Renal pelvis (tissue), 1 donor: ENCODE measurements at regions not wholly inside any gene's neighbourhood (a gene's known extent, or its start where the extent isn't known, plus 50 kb on each side); places are given as distances from the start of the nearest gene placed in this dataset.

ENCODE experiments used
- DNase-seq: peaks from one replicate; pipeline ENCODE4 v3.0.0-alpha.2; 2013

GRCh38 chr11:69378303-69379141, 84.6 kb downstream of the MYEOV start:
- no peak for DNase-seq

GRCh38 chr11:69380451-69380901, 86.5 kb downstream of the MYEOV start:
- no peak for DNase-seq

- DNase-seq = no peak
Observed at GRCh38 chr11:69380921-69381581, 87.1 kb downstream of the MYEOV start.

- DNase-seq = no peak
Observed at GRCh38 chr11:69381681-69382130, 87.8 kb downstream of the MYEOV start.

- no peak for DNase-seq
Observed at GRCh38 chr11:69382131-69383128, 88.5 kb downstream of the MYEOV start.

GRCh38 chr11:69383372-69384250, 89.7 kb downstream of the MYEOV start:
- no peak for DNase-seq

- DNase-seq = no peak
Observed at GRCh38 chr11:69384251-69385143, 90.5 kb downstream of the MYEOV start.

- DNase-seq = no peak
Observed at GRCh38 chr11:69385144-69385820, 91.3 kb downstream of the MYEOV start.

GRCh38 chr11:69385832-69386427, 92.0 kb downstream of the MYEOV start:
- DNase-seq = no peak

GRCh38 chr11:69386594-69387408, 92.8 kb downstream of the MYEOV start:
- no peak for DNase-seq

- DNase-seq = no peak
Observed at GRCh38 chr11:69387409-69387885, 93.5 kb downstream of the MYEOV start.

GRCh38 chr11:69388210-69388609, 93.3 kb upstream of the LINC01488 start:
- DNase-seq = no peak

- DNase-seq = no peak
Observed at GRCh38 chr11:69388661-69389060, 92.8 kb upstream of the LINC01488 start.

- DNase-seq = no peak
Observed at GRCh38 chr11:69390561-69390960, 90.9 kb upstream of the LINC01488 start.

GRCh38 chr11:69391192-69392103, 90.0 kb upstream of the LINC01488 start:
- no peak for DNase-seq

GRCh38 chr11:69392104-69392653, 89.3 kb upstream of the LINC01488 start:
- no peak for DNase-seq
